Activated T-cell treated with anti-CD3 and anti-CD28 coated beads, Interleukin-2, amount 50 U/mL, for 1 hour (primary cell): ENCODE measurements at regions not wholly inside any gene's neighbourhood (a gene's known extent, or its start where the extent isn't known, plus 50 kb on each side); places are given as distances from the start of the nearest gene placed in this dataset.

ENCODE experiments used
- DNase-seq: peaks from one replicate; pipeline ENCODE4 v3.0.0-alpha.2; 2020

- no peak for DNase-seq
Observed at GRCh38 chr9:90948156-90948555, 146.5 kb downstream of the SYK start.

DNA sequence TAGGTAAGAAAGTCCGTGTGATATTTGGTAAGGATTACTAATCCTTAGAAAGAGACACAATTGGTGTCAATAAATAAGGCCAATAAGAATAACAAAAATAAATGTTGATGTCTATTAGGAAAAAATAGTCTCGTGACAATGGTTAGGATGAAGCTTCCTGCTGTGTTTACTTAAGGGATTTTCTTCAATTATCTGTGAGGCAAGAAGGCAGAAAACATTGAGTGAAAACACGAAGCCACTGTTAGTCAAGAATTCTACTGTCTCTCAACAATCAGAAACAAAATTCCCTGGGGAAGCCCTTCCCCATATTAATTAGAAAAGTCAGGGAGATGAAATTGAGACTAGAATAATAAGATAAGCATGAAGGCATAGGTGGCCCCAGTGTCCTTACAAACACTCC, 149.0 kb downstream of the SYK start:
- DNase-seq: no peak

- no peak for DNase-seq
Observed at GRCh38 chr9:90953200-90953599, 151.6 kb downstream of the SYK start.

- no peak for DNase-seq
Observed at GRCh38 chr9:90953805-90954204, 152.2 kb downstream of the SYK start.

GRCh38 chr9:90956026-90956810, 154.6 kb downstream of the SYK start:
- no peak for DNase-seq

DNA sequence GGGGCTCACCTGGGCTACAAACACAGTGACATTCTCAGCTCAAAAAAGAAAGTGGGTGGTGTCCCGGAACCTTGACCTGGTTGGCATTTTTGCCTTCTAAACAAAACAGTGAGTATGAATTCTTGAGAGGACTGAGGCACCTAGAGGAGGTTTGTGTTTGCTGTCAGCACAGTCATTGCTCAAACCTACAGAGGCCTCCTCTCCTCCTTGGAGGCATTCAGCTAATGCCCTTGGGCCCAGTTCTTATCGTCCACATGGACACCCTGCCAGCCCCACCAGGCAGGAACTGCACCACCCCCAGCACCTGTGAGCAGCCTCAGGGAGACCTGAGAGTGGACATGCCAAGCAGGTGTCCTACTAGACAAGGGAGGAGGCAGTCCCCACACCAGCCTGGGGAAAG, 156.7 kb downstream of the SYK start:
- no peak for DNase-seq

DNA sequence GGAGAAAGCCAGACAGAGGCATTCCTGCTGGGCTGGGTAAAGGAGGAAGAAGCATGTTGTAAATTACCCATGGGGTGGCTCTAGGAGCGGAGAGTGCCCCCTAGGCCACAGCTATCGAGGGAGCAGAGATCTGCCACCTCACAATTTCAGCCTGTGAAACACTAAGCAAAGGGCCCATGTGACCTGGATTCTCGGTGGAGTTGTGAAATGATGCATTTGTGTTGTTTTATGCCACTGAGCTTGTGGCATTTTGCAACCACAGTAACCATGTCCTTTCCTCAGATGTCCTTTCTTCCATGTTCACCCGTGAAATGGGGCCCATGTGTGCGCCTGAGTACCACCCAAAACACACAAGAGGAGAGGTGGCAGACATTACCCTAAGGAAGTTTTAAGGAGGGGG, 159.3 kb downstream of the SYK start:
- DNase-seq: no peak

DNA sequence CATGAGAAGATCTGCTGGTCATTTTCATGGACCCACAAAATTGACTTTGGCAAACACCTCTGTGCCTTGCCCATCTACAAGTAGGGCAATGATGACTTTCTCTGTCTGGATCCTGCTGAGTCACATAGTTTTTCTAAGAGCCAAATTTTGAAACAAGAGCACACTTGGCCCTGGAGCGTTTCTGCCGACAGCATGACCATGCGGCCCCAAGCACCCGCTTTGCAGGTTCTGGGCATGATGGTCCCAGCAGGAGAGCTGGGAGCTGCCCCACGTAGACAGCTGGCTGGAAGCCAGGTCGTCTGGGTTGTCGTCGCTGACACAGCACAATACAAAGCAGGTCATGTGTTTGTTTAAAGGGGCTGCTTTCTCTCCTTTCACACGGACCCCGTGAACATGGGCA, 159.8 kb downstream of the SYK start:
- DNase-seq: no peak

DNA sequence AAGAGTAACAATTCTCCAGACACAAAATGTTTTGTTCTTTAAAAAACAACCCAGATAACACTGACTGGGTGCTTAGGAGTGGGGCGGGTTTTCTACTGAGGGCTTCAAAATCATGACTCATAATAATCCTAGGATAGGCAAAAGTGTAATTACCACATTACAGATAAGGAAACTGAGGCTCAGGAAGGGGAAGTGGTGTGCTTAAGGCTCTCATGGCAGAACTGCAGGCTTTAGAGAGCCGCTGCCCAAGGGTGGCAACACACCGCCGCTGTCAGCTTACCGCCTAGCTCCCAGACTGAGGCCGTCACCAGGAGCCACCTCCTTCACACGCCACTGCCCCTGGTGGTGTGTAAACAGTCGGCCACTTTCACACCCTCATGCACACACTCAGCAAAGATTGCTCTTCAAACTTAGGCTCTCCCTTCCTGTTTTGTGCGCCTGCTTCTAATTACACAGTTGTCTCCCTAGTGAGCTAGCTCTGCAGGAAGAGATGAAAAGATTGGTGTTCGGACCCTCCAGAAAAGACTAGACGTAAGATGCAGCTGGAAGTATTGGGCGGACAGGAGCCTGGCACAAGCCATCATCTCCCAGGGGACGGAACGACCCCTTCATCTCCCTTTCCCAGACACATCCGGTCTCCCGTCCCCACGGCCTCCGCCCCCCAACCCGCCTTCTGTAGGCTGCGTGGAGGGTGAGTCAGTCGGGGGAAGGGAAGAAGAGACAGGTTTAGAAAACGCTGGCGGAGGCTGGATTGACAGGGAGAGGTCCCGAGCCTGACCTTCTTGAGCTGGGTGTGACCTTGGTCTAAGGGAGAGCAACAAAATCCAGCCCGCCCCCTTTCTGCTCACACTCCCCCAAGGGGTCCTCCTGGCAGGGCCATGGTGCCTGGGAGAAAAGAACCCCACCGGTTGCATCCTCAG, 162.7 kb downstream of the SYK start:
- DNase-seq: no peak

DNA sequence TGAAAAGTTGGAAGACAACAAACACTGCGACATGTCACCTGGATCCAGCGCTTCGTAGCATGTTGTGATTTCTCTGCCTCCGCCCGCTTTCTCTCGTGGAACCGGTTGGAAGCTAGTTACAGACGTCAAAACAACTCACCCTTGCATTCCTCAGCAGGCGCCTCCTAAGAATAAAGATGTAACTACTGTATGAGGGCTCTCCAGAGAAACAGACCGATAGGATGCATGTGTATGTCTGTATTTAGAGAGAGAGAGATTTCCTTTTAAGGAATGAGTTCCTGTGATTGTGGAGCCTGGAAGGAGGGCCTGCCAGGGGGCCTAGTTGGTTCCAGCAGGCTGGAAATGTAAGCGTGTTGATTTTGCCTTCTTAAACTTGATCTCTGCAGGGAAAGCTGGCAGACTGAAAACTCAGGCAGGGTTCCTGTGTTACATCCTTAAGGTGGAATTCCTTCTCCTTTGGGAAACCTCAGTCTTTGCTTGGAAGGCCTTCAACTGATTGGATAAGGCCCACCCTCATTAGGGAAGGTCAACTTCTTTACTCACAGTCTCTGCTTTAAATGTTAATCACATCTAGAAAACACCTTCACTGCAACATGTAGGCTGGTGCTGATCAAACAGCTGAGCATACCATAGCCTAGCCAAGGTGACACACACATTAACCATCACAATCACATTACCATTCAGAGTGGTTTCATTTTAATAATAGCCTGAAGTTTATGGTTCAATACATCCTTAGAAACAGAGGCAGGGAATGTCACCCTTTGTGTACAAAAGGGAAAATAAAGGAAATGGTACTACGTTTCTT, 163.8 kb downstream of the SYK start:
- DNase-seq: no peak

DNA sequence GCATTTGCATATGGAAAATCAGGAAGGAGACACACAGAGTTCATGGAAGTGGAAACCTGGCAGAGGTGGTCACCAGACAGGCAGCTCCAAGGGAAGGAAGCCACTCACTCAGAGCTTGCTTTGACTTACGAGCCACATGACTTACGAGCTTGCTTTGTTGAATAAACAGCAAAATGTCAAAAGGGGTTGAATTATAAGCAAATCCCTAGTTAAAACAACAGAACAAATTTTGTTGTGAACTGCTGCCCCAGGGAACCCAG, 164.3 kb downstream of the SYK start:
- no peak for DNase-seq

DNA sequence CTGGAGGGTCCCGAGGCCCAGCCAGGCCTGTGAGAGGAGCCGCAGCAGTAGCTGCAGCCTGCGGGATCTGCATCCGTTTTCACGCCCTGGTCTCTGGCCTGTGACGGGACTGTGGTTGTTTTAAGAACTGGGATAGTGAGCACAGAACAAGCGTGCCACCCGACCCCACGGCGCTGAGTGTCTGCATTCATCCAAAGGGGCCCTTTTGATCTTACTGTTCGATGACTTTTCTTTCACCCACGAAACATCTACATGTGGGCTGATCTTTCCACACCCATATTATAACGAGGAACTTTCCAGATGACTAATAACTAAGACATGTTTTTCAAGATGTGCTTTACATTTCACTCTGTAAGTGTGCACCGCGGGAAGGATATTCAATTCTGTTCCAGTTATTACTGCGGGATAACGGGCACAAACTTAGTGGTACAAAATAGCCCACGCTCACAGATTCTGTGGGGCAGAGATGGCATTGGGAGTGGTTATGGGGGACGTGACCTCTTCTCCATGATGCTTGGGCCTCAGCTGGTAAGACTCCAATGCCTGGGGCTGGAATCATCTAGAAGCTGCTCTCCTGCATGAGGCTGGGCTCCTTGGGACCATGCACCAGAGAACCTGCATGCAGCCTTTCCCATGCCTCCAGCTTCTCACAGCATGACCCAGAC, 165.0 kb downstream of the SYK start:
- DNase-seq: no peak

- DNase-seq: no peak
Observed at GRCh38 chr9:90967145-90967538, 165.5 kb downstream of the SYK start.

- no peak for DNase-seq
Observed at GRCh38 chr9:90969021-90969675, 167.5 kb downstream of the SYK start.

GRCh38 chr9:90970608-90971007, 169.0 kb downstream of the SYK start:
- DNase-seq: no peak

- no peak for DNase-seq
Observed at GRCh38 chr9:90972057-90972456, 170.4 kb downstream of the SYK start.

GRCh38 chr9:90974016-90974415, 172.4 kb downstream of the SYK start:
- no peak for DNase-seq

- DNase-seq: no peak
Observed at GRCh38 chr9:90974643-90975245, 173.1 kb downstream of the SYK start.

GRCh38 chr9:90975781-90976538, 174.3 kb downstream of the SYK start:
- no peak for DNase-seq

GRCh38 chr9:90979138-90979551, 177.5 kb downstream of the SYK start:
- DNase-seq: no peak

- no peak for DNase-seq
Observed at GRCh38 chr9:90979639-90980038, 178.0 kb downstream of the SYK start.
